ENCODE measurements at regions not wholly inside any gene's neighbourhood (a gene's known extent, or its start where the extent isn't known, plus 50 kb on each side); places are given as distances from the start of the nearest gene placed in this dataset.

DNA sequence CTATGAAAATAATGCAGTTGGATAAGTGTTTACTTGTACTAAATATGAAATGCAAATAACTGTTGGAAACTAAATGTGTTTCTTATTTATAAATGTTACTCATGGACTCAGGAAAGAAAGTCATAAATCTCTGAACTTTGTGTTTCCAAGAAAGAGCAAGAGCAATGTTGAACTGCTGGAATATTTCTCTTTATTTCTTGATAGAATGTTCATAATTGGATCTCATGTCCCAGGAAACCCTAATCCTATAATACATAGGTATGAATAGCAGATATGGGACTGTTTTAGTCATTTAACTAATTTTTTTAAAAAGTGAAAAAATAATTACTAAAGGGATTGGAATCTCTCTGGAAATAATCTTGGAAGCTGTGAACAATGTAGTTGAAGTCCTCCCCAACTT is 245.0 kb upstream of the ACTBL2 start:
- no peak for TF ChIP-seq POLR2AphosphoS5 (IDR thresholded peaks at IDR 0.05)
- TF ChIP-seq, protein P1, sequence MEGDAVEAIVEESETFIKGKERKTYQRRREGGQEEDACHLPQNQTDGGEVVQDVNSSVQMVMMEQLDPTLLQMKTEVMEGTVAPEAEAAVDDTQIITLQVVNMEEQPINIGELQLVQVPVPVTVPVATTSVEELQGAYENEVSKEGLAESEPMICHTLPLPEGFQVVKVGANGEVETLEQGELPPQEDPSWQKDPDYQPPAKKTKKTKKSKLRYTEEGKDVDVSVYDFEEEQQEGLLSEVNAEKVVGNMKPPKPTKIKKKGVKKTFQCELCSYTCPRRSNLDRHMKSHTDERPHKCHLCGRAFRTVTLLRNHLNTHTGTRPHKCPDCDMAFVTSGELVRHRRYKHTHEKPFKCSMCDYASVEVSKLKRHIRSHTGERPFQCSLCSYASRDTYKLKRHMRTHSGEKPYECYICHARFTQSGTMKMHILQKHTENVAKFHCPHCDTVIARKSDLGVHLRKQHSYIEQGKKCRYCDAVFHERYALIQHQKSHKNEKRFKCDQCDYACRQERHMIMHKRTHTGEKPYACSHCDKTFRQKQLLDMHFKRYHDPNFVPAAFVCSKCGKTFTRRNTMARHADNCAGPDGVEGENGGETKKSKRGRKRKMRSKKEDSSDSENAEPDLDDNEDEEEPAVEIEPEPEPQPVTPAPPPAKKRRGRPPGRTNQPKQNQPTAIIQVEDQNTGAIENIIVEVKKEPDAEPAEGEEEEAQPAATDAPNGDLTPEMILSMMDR (IDR thresholded peaks at IDR 0.05) = no peak

All from stomach (tissue), 4 donors.